Right renal cortex interstitium (tissue), 3 donors: ENCODE measurements at regions not wholly inside any gene's neighbourhood (a gene's known extent, or its start where the extent isn't known, plus 50 kb on each side); places are given as distances from the start of the nearest gene placed in this dataset.
"Not testable (repeated sequence)": the region's sequence is repeated elsewhere in the genome, so short reads cannot be mapped to it uniquely, and the experiment has no call there.

Experiments used
- DNase-seq, 3 donors: peaks; one replicate each; pipeline ENCODE4 v3.0.0-alpha.2; 2013; ENCODE audit warnings: low read depth in 3 of 3, low spot score in 2 of 3

- DNase-seq: no peak
These were observed 115.0 kb downstream of the ADAM29 start for GRCh38 chr4:175033162-175033561.

- DNase-seq: no peak
These were observed 115.8 kb downstream of the ADAM29 start for GRCh38 chr4:175034007-175034406.

- no peak for DNase-seq
These were observed 117.0 kb downstream of the ADAM29 start for GRCh38 chr4:175034986-175035705.

DNA sequence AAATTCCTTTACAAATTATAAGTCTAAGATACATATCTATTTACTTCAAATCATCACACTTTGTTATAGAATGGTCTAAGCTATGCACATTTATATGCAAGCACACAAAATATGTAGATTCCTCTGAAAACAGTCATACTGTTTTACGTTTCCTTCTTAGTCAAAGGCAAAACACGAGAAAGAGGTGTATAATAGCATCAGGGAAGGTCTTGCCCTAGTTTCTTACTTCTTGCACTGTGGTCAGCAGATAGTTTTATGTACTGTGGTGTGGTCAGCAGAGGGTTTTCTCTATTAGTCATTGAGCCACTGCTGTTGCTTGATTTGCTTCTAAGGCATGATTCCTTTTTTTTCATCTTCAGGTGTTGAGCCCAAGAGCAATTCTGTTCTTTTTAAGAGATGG lies 117.7 kb downstream of the ADAM29 start:
- DNase-seq: no peak

- no peak for DNase-seq
These were observed 130.1 kb downstream of the ADAM29 start for GRCh38 chr4:175048111-175048784.

GRCh38 chr4:175048906-175049305 lies 130.7 kb downstream of the ADAM29 start:
- DNase-seq: no peak

GRCh38 chr4:175051974-175052373 lies 133.8 kb downstream of the ADAM29 start:
- DNase-seq: no peak

DNA sequence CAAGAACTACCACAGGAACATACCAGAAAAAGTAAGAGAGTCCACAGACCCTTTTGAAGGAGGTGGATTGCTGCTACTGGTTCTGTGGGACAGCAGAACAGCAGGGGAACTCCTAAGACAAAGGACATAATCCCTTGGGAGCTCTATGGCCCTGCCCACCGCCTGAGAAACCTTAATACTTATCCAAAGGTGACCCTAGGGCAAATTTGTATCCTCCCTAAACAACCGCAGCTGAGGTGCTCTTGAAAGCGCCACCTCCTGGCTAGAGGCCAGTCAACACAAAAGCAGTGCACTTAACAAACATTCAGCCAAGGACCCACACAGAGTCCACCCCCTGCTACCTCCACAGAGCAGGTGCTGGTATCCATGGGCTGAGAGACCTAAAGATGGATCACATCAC lies 136.8 kb downstream of the ADAM29 start:
- no peak for DNase-seq

- DNase-seq: no peak
These were observed 144.0 kb downstream of the ADAM29 start for GRCh38 chr4:175062183-175062592.

GRCh38 chr4:175065228-175065627 lies 147.1 kb downstream of the ADAM29 start:
- no peak for DNase-seq

- no peak for DNase-seq
These were observed 148.9 kb downstream of the ADAM29 start for GRCh38 chr4:175066923-175067627.

GRCh38 chr4:175068266-175068665 lies 150.1 kb downstream of the ADAM29 start:
- no peak for DNase-seq

GRCh38 chr4:175070444-175070843 lies 152.3 kb downstream of the ADAM29 start:
- no peak for DNase-seq

- no peak for DNase-seq
These were observed 153.0 kb downstream of the ADAM29 start for GRCh38 chr4:175071123-175071522.

DNA sequence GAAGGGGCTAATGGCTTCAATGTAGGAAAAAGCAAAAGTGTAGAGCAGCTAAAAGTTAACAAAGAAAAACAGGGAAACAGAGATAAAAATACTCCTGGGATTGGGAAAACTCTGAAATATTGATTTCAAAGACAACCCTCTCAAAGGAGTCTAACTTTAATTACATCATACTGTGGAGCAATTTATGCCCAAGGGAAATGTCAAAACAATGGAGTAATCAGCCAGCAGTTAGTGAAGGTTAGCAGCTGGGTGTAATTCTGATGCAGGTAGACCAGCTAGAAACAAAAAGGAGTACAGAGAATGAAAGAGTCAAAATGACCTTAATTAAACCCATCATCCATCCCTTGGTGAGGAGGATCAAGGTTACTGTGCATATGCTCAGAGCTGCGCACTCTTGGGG lies 169.0 kb downstream of the ADAM29 start:
- DNase-seq: no peak

- DNase-seq: no peak
These were observed 172.0 kb downstream of the ADAM29 start for GRCh38 chr4:175090116-175090515.

GRCh38 chr4:175091649-175092048 lies 173.5 kb downstream of the ADAM29 start:
- no peak for DNase-seq

- no peak for DNase-seq
These were observed 174.0 kb downstream of the ADAM29 start for GRCh38 chr4:175092114-175092513.

- not testable (repeated sequence) for DNase-seq
These were observed 174.9 kb downstream of the ADAM29 start for GRCh38 chr4:175093055-175093454.

DNA sequence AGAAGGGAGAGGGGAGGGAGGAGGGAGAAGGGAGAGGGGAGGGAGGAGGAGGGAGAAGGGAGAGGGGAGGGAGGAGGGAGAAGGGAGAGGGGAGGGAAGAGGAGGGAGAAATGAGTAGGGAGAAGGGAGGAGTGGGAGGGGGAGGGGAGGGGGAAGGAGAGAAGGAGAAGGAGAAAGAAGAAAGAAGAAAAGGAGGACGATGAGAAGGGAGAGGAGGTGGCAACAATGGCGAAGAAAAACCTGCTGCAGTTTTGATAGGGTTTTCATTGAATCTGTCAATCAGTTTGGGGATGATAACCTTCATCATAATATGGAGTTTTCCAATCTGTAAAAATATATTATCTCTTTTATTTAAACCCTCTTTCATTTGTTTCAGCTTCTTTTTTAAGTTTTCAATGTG lies 185.2 kb downstream of the ADAM29 start:
- no peak for DNase-seq

GRCh38 chr4:175106301-175106700 lies 188.1 kb downstream of the ADAM29 start:
- DNase-seq: no peak

DNA sequence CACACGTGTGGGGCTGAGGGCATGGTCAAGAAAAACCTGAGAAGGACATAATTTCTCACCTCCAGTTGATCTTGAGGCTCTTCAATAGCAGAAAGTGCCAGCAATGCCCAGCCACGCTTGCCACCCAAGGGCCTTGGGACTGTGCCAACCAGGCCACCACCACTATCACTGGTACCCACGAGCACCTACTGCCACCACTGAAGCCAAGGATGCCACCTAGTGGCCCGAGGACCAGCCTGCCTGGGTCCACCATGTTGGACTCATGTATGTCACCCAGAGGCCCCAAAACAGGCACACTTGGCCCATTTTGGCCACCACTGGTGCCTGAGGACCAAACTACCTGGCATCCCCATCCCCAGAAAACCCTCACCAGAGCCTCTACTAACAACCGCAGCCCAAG lies 191.8 kb downstream of the ADAM29 start:
- no peak for DNase-seq
